RCC 7860 (cell line): ENCODE measurements at regions not wholly inside any gene's neighbourhood (a gene's known extent, or its start where the extent isn't known, plus 50 kb on each side); places are given as distances from the start of the nearest gene placed in this dataset.
"Not testable (repeated sequence)": the region's sequence is repeated elsewhere in the genome, so short reads cannot be mapped to it uniquely, and the experiment has no call there.

Experiments used
- DNase-seq: peaks from one replicate; pipeline ENCODE4 v3.0.0-alpha.2; 2015; ENCODE audit warnings: low spot score
- FAIRE-seq: peaks from 2 replicates; lab custom pipeline; 2012; peaks lifted over from hg19 to GRCh38; lab: Jason Lieb, UNC

- FAIRE-seq (no peak), DNase-seq (no peak)
Measured at GRCh38 chr14:82872494-82872893, 1338.8 kb upstream of the SEL1L start.

- FAIRE-seq (no peak), DNase-seq (no peak)
Measured at GRCh38 chr14:82878951-82879350, 1345.3 kb upstream of the SEL1L start.

GRCh38 chr14:82879949-82880535 lies 1346.4 kb upstream of the SEL1L start:
- DNase-seq = no peak
- no peak for FAIRE-seq

GRCh38 chr14:82886670-82887069 lies 1353.0 kb upstream of the SEL1L start:
- DNase-seq = no peak
- no peak for FAIRE-seq

GRCh38 chr14:82889701-82890100 lies 1356.0 kb upstream of the SEL1L start:
- FAIRE-seq = no peak
- DNase-seq = no peak

GRCh38 chr14:82896476-82896875 lies 1362.8 kb upstream of the SEL1L start:
- DNase-seq (no peak), FAIRE-seq (no peak)

- FAIRE-seq = no peak
- DNase-seq = no peak
Measured at GRCh38 chr14:82897469-82898308, 1364.0 kb upstream of the SEL1L start.

GRCh38 chr14:82905762-82906161 lies 1372.1 kb upstream of the SEL1L start:
- no peak for DNase-seq
- FAIRE-seq = no peak

- DNase-seq = no peak
- no peak for FAIRE-seq
Measured at GRCh38 chr14:82911930-82912329, 1378.3 kb upstream of the SEL1L start.

GRCh38 chr14:82913396-82913795 lies 1379.7 kb upstream of the SEL1L start:
- FAIRE-seq = no peak
- DNase-seq = no peak

- FAIRE-seq (no peak), DNase-seq (no peak)
Measured at GRCh38 chr14:82915381-82915780, 1381.7 kb upstream of the SEL1L start.

GRCh38 chr14:82935691-82936090 lies 1402.0 kb upstream of the SEL1L start:
- FAIRE-seq = no peak
- no peak for DNase-seq

- DNase-seq (no peak), FAIRE-seq (no peak)
Measured at GRCh38 chr14:82951171-82951570, 1417.5 kb upstream of the SEL1L start.

GRCh38 chr14:82963756-82964155 lies 1430.1 kb upstream of the SEL1L start:
- FAIRE-seq (peak; percentile 75), DNase-seq (no peak)

GRCh38 chr14:82987502-82988124 lies 1454.0 kb upstream of the SEL1L start:
- FAIRE-seq (no peak), DNase-seq (no peak)

GRCh38 chr14:82994547-82994946 lies 1460.9 kb upstream of the SEL1L start:
- not testable (repeated sequence) for DNase-seq, FAIRE-seq

- FAIRE-seq (no peak), DNase-seq (no peak)
Measured at GRCh38 chr14:82999802-83000201, 1466.1 kb upstream of the SEL1L start.

GRCh38 chr14:83004456-83005006 lies 1470.9 kb upstream of the SEL1L start:
- DNase-seq (no peak), FAIRE-seq (no peak)

GRCh38 chr14:83006121-83006670 lies 1472.5 kb upstream of the SEL1L start:
- DNase-seq = no peak

GRCh38 chr14:83007052-83007451 lies 1473.4 kb upstream of the SEL1L start:
- FAIRE-seq, DNase-seq: not testable (repeated sequence)

More at GRCh38 chr14:83006121-83006670, 1472.5 kb upstream of the SEL1L start:
- no peak for FAIRE-seq

- FAIRE-seq (no peak), DNase-seq (no peak)
Measured at GRCh38 chr14:83007641-83008225, 1474.1 kb upstream of the SEL1L start.
